B cell (primary cell): ENCODE measurements at regions not wholly inside any gene's neighbourhood (a gene's known extent, or its start where the extent isn't known, plus 50 kb on each side); places are given as distances from the start of the nearest gene placed in this dataset.

Source experiments
- ATAC-seq: fragments of 200-7000 bp; cut with Tn5 transposase; one replicate; pipeline ENCODE4 v1.10.0; 2021; ENCODE audit warnings: low read depth, mild to moderate bottlenecking, moderate number of reproducible peaks, moderate library complexity
- CTCF ChIA-PET: fragments of 350-600 bp; sonication (Branson Sonifier 250); formaldehyde crosslinking; loops from one replicate; lab custom pipeline; 2021; ENCODE audit warnings: antibody characterized with exemption, inconsistent platforms; lab: Charles Lee
- POLR2A ChIA-PET: fragments of 350-600 bp; sonication (Branson Sonifier 250); formaldehyde crosslinking; loops from one replicate; lab custom pipeline; 2021; ENCODE audit warnings: antibody characterized with exemption; lab: Charles Lee
- DNase-seq: peaks from one replicate; pipeline ENCODE4 v3.0.0; 2013
- H2AFZ ChIP-seq: 2 replicates; pipeline ENCODE4 v1.6.1; 2012; ENCODE audit warnings: mild to moderate bottlenecking, low read depth, low read length; ENCODE audit not compliant: insufficient read depth, poor library complexity, severe bottlenecking
- H3K27ac ChIP-seq, 2 donors: 1 replicate in 1 of 2; 2 replicates in 1 of 2; pipeline ENCODE4 v1.5.1; 2012 to 2013; ENCODE audit warnings: low read length in 2 of 2, mild to moderate bottlenecking in 2 of 2, moderate library complexity in 1 of 2
- H3K27me3 ChIP-seq, 4 experiments: fragments of 200-600 bp in 1 of 4; sonication (generic) in 1 of 4; replicated peaks in 1 of 4; 1 replicate in 2 of 4; 2 replicates in 2 of 4; pipeline versions ENCODE4 v1.6.1 to v1.7.0; 2013 to 2016; ENCODE audit warnings: low read length in 3 of 4, mild to moderate bottlenecking in 2 of 4, mixed read lengths in 1 of 4, moderate library complexity in 1 of 4; ENCODE audit not compliant: insufficient read depth in 4 of 4, control insufficient read depth in 3 of 4; ENCODE audit errors: control extremely low read depth in 1 of 4
- H3K36me3 ChIP-seq, 2 experiments: replicated peaks in 1 of 2; 1 replicate in 1 of 2; 2 replicates in 1 of 2; pipeline versions ENCODE4 v1.6.1 to v1.7.1; 2013; ENCODE audit warnings: low read length in 1 of 2; ENCODE audit not compliant: insufficient read depth in 2 of 2, control insufficient read depth in 1 of 2; ENCODE audit errors: control extremely low read depth in 1 of 2, extremely low read depth in 1 of 2
- H3K4me1 ChIP-seq, 2 donors: fragments of 200-600 bp in 1 of 2; sonication (generic) in 1 of 2; 1 replicate in 1 of 2; 2 replicates in 1 of 2; pipeline versions ENCODE4 v1.5.1 to v1.6.1; 2013 to 2017; ENCODE audit warnings: low read length in 2 of 2; ENCODE audit not compliant: control insufficient read depth in 2 of 2, insufficient read depth in 2 of 2
- H3K4me2 ChIP-seq: replicated peaks from 2 replicates; pipeline ENCODE3; 2012; ENCODE audit warnings: mild to moderate bottlenecking, low read depth, low read length; ENCODE audit not compliant: poor library complexity, severe bottlenecking
- H3K4me3 ChIP-seq, 5 experiments: fragments of 200-600 bp in 1 of 5; sonication (generic) in 1 of 5; 1 replicate in 3 of 5; 2 replicates in 2 of 5; pipeline versions ENCODE4 v1.5.1 to v1.7.0; 2011 to 2016; ENCODE audit warnings: low read length in 4 of 5, mild to moderate bottlenecking in 4 of 5, low read depth in 2 of 5, control low read depth in 1 of 5, moderate library complexity in 1 of 5; ENCODE audit not compliant: insufficient read depth in 1 of 5; ENCODE audit errors: control extremely low read depth in 1 of 5, extremely low read depth in 1 of 5
- H3K79me2 ChIP-seq: fragments of 200-600 bp; sonication (generic); one replicate; pipeline ENCODE4 v1.6.0; 2016; ENCODE audit warnings: low read length; ENCODE audit not compliant: control insufficient read depth, insufficient read depth
- H3K9ac ChIP-seq: fragments of 200-600 bp; sonication (generic); 2 replicates; pipeline ENCODE4 v1.6.1; 2017; ENCODE audit warnings: mild to moderate bottlenecking, low read length, moderate library complexity
- H3K9me3 ChIP-seq, 3 donors: one replicate each; pipeline versions ENCODE4 v1.6.1 to v1.7.1; 2013; ENCODE audit warnings: low read length in 2 of 3; ENCODE audit not compliant: control insufficient read depth in 2 of 3, insufficient read depth in 1 of 3; ENCODE audit errors: control extremely low read depth in 1 of 3
- H4K20me1 ChIP-seq: 2 replicates; pipeline ENCODE4 v1.6.0; 2012; ENCODE audit warnings: mild to moderate bottlenecking, low read length; ENCODE audit not compliant: insufficient read depth, control insufficient read depth, poor library complexity, severe bottlenecking
- H3K27ac Mint-ChIP-seq: one replicate; pipeline ENCODE4 v1.8.0; 2021; ENCODE audit warnings: mixed read lengths
- H3K27me3 Mint-ChIP-seq: one replicate; pipeline ENCODE4 v1.8.0; 2021; ENCODE audit warnings: mixed read lengths
- H3K4me1 Mint-ChIP-seq: one replicate; pipeline ENCODE4 v1.8.0; 2021; ENCODE audit warnings: mixed read lengths
- H3K4me3 Mint-ChIP-seq: one replicate; pipeline ENCODE4 v1.8.0; 2021; ENCODE audit warnings: mixed read lengths
- H3K9me3 Mint-ChIP-seq: one replicate; pipeline ENCODE4 v1.8.0; 2022; ENCODE audit warnings: mixed read lengths; ENCODE audit not compliant: insufficient read depth
- CTCF ChIP-seq: fragments of 200-600 bp; IDR thresholded peaks from one replicate; pipeline ENCODE4 v1.8.0; 2022; ENCODE audit warnings: antibody characterized with exemption, mild to moderate bottlenecking
- EZH2 ChIP-seq: IDR thresholded peaks from 2 replicates; pipeline ENCODE4 v1.6.1; 2012; ENCODE audit warnings: borderline replicate concordance, low read depth, mild to moderate bottlenecking, moderate library complexity, low read length; ENCODE audit not compliant: insufficient read depth, poor library complexity, severe bottlenecking
- WGBS: methylation state at CpG from one replicate; pipeline ENCODE4 v1.1.5; 2013; ENCODE audit warnings: missing lambda C conversion rate; ENCODE audit not compliant: insufficient coverage; 5-methylcytosine and 5-hydroxymethylcytosine counted together
- intact Hi-C: fragments of 100-400 bp; cut with micrococcal nuclease; formaldehyde crosslinking; loops from one replicate; pipeline ENCODE4 v1.10.0; 2022

- Histone ChIP-seq H3K4me3 (no peak overlapping the region), H2AFZ (peak overlapping the region; percentile 79), H3K4me2 (peak overlapping the region; percentile 70), H3K9ac (peak overlapping the region; percentile 39), H3K9me3 (peaks cover 0 to 11% (median 0%) of the 10 kb centered on the region in 3 donors), H4K20me1 (no peaks in the 10 kb centered on the region), H3K79me2 (no peaks in the 10 kb centered on the region), H3K4me1 (peaks cover 6 to 11% of the 10 kb centered on the region in 2 donors), H3K27ac (no peak overlapping the region), H3K36me3 (no peaks in the 10 kb centered on the region), H3K27me3 (peaks cover 0 to 26% (median 6%) of the 10 kb centered on the region in 4 experiments)
- no peak overlapping the region for H3K27ac Mint-ChIP-seq
- DNase-seq (no peak), ATAC-seq (no peak)
- peak overlapping the region; percentile 68 for H3K4me3 Mint-ChIP-seq
- H3K4me1 Mint-ChIP-seq: peaks cover 10% of the 10 kb centered on the region
- WGBS: 45% methylated on average over 19 of the region's 20 CpGs
- TF ChIP-seq EZH2: no peak
- TF ChIP-seq CTCF: no peak
- ChIA-PET POLR2A (no interaction called here), CTCF (no interaction called here)
- intact Hi-C loops: no loop called here
- peaks cover 19% of the 10 kb centered on the region for H3K27me3 Mint-ChIP-seq
- H3K9me3 Mint-ChIP-seq: no peaks in the 10 kb centered on the region
Measured at GRCh38 chr7:1289666-1290025, 57.0 kb downstream of the UNCX start.

- peaks cover 10% of the 10 kb centered on the region for H3K4me1 Mint-ChIP-seq
- H2AFZ ChIP-seq: peak overlapping the region; percentile 79
- no peaks in the 10 kb centered on the region for H4K20me1 ChIP-seq
- no peaks in the 10 kb centered on the region for H3K9me3 Mint-ChIP-seq
- TF ChIP-seq CTCF (no peak), EZH2 (no peak)
- peaks cover 6 to 11% of the 10 kb centered on the region in 2 donors for H3K4me1 ChIP-seq
- H3K9ac ChIP-seq: peak overlapping the region; percentile 39
- intact Hi-C loops: no loop called here
- peak overlapping the region; percentile 70 for H3K4me2 ChIP-seq
- peaks cover 0 to 26% (median 6%) of the 10 kb centered on the region in 4 experiments for H3K27me3 ChIP-seq
- DNase-seq (no peak), ATAC-seq (no peak)
- H3K79me2 ChIP-seq: no peaks in the 10 kb centered on the region
- peaks cover 0 to 11% (median 0%) of the 10 kb centered on the region in 3 donors for H3K9me3 ChIP-seq
- peak overlapping the region in 4 of 5 experiments; percentile 11 to 41 (median 28) for H3K4me3 ChIP-seq
- no peaks in the 10 kb centered on the region for H3K36me3 ChIP-seq
- POLR2A ChIA-PET: no interaction called here
- peak overlapping the region; percentile 68 for H3K4me3 Mint-ChIP-seq
- CTCF ChIA-PET: no interaction called here
- no peak overlapping the region for H3K27ac Mint-ChIP-seq
- no peak overlapping the region for H3K27ac ChIP-seq
- peaks cover 19% of the 10 kb centered on the region for H3K27me3 Mint-ChIP-seq
- 13% methylated on average over 39 of the region's 50 CpGs for WGBS
Measured at GRCh38 chr7:1290026-1290678, 57.5 kb downstream of the UNCX start.
